ENCODE measurements at regions not wholly inside any gene's neighbourhood (a gene's known extent, or its start where the extent isn't known, plus 50 kb on each side); places are given as distances from the start of the nearest gene placed in this dataset.
A peak's percentile ranks its signal among the peaks of the same experiment; 100 is the strongest.

DNA sequence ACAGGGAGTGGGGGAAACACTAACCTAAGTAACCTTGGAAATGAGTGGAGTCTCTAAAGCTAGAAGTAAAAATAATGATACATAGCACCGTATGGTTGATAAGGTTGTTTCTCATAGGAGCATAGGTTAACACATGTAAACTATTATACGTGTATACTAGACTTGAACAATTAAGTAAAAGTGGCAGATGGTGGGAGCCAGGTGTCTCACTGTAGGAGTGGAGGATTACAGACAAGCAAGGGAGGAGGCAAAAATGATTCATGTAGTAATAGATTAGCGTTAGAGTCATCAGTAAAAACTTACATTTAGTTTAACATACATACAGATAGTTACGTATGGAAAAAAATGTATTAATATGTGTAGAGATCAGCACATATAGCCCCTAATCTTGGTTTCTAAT, 138.4 kb upstream of the DSCAM start:
- no peak for DNase-seq (ENCODE audit: low read depth, low spot score)

DNA sequence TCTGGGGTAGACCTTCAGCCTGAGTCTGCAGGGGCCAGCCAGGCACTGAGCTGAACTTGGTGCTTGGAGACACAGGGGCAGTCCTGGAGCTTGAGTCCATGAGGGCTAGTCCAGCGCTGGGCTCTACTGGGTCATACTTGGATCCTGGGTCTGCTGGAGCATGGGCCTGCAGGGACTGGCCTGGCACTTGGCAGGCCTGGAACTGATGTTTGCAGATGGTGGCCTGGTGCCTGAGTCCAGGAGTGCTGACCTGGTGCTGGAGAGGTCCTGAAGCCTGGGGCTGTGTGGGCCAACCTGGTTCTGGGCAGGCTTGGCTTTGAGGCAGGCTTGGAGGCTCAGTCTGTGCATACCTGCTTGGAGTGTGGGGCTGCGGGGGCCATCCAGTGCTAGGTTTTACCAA, 143.4 kb upstream of the DSCAM start:
- no peak for DNase-seq (ENCODE audit: low read depth, low spot score)

DNA sequence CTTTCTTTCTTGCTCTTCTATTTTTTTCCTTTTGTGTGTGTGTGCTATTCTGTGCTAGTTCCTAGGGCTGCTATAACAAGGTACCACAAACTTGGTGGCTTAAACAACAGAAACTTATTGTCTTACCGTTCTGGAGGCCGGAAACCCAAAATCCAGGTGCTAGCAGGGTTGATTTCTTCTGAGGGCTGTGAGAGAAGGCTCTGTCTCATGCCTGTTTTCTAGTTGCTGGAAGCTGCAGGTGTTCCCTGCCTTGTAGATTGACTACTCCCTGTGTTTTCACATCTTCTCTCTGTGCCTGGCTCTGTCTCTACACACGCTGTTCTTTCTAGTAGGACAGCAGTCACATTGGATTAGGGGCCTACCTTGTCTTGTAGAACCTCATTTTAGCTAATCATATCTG, 150.9 kb upstream of the DSCAM start:
- DNase-seq (ENCODE audit: low read depth, low spot score): no peak

DNA sequence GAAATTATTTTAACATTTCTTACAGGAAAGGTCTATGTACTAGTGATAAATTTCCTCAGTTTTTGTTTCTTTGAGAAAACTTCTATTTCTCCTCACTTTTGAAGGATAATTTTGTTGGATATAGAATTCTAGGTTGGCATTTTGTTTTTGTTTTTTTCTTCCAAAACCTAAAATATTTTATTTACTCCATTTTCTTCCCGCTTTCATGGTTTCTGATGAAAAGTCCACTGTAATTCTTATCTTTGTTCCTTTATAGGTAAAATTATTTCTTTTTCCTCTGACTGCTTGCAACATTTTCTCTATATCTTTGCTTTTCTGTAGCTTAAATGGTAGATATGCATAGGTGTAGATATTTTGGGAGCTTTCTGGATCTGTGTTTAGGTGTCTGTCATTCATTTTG, 153.9 kb upstream of the DSCAM start:
- no peak for DNase-seq (ENCODE audit: low read depth, low spot score)

DNA sequence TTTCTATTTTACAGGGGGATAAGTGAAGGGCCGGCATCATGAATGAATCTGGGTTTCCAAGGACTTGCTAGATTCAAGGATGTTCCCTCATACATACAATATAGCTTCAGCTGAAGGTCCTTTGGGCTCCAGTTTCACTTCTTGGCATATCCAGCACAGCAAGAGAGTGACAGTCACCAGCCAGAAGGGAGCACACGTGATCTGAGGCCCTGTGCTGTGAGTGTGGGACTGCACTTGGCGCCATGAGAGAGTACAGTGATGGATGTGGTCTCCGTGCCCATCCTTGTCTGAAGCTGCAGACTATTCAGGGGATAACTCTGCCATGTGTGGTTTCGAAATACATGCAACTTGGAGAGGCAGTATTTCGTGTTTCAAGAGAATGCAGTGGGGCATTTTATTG, 159.7 kb upstream of the DSCAM start:
- no peak for DNase-seq (ENCODE audit: low read depth, low spot score)

DNA sequence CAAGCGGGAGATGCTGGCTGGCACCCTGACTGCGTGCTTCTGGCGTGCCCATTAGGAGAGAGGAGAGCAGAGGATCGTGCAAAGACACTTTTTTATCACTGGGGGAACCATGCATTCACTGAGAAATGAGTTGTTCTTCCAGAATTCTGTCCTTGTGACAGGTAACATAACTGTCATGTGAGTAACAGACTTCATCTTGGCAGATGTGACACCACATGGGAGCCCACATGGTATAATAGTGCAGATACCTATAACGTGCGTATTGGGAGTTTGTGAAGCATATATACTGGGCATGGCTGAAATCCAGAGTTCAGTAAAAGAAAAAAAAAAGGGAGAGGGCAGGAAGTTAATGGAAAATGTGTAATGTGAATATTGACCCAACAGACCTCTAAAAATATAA, 159.6 kb upstream of the BACE2 start:
- no peak for DNase-seq (ENCODE audit: low read depth, low spot score)

DNA sequence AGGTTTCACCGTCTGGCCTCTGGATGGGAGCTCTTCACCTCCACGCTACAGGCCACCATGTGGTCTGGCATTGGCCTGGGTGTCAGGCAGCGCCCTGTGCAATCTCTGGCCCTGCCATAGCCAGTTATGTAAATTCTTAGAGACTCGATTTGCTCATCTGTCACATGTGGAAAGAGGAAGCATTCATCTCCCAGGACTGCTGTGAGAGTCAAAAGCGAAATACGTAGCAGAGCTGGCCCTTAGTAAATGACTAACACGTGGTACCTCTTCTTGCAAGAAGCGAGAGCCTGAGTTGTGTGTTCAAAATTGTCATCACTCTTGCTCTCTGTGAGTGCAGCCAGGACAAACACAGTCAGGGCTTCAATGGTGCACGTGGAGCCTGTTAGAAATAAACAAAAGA, 159.0 kb upstream of the BACE2 start:
- DNase-seq (ENCODE audit: low read depth, low spot score): no peak

DNA sequence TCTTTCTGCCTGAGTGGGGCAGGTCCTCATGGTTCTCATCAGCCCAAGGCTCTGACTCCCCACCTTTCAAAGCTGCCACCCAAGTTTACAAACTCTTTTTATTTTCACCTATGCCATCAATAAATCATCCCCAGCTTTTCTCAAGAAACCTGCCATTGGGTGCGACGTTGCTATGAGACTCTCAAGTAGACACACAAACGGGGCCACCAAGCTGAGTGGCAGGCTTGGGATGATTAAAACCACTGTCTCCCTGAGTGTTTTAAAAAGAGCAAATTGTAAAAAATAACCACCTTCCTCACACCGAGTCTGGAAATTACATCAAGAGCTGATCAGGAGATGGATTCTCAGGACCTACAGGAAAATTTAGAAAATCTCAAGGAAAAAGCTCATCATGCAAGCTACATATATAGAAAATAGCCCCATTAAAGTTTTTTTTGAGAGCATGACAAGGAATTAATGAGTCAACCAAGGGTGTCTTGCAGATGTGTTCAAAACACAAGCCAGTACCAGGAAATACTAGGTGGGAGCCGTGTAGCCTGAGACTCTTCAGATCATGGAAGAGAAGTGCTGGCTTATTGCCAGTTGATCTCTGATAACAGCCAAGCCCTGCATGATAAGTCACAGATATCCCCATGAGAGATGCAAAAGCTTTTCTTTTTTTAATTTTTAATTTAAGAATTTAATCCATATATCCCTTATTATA, 158.4 kb upstream of the BACE2 start:
- no peak for DNase-seq (ENCODE audit: low read depth, low spot score)

DNA sequence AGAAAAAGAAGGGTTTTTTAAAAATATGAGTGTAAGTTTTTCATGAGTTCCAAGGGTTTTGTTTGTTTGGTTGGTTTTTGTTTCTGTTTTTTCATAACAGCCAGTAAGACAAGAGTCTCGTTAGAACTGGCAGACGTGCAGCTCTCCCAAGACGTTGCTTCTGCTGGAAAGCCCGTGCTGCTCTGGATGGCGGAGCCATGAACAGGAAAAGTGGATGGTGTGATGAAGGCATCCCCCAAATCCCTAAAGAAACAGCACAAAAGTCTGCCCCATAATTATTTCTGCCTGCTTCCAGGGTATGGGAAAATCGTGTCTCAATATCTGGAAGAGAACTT, 157.9 kb upstream of the BACE2 start:
- no peak for DNase-seq (ENCODE audit: low read depth, low spot score)

DNA sequence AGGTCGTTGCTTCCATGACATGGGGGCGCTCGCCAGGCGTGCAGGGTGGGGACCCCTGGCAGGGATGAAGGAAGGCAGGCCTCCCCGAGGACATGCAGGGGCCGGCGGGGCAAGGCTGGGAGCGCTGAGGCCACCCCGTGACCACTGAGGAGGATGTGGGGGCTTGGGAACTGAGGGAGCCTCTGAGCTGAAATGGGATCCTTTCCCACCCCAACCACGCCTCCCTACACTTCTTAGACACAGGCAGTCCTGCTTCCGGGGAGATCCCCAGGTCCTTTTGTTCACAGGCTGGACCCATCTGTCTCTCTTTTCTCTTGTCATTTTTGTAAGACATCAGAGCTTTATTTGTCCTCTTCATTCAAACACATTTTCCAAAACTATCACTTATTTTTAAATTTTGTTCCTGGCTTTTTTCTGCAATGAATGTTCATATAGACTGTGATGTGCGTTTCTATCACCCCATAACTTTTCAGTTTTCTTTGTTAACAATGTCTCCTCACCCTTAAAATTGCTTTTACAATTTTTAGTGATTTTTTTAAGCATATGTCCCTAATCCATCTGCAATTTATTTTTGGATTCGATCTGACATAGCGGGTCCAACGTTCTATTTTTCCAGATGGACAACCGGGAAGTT, 156.7 kb upstream of the BACE2 start:
- no peak for DNase-seq (ENCODE audit: low read depth, low spot score)

DNA sequence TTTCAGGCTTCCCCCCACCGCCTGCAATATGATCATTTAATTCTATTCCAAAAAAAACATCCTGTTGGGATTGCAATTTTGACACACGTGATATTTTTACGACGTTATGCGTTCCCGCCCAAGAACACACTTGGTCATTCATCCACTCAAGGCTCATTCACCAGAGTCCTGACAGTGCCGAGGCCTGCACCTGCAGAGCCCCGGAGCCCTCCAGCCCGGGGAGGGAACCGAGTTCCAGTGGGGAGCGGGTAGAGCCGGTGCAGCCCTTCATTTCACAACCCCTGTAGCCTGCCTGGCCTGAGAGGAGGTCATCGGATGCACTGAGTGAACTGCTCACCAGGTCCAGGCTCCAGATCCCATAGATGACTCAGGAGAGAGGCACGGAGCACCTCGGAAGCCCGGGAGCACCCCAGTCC, 156.0 kb upstream of the BACE2 start:
- DNase-seq (ENCODE audit: low read depth, low spot score): no peak

DNA sequence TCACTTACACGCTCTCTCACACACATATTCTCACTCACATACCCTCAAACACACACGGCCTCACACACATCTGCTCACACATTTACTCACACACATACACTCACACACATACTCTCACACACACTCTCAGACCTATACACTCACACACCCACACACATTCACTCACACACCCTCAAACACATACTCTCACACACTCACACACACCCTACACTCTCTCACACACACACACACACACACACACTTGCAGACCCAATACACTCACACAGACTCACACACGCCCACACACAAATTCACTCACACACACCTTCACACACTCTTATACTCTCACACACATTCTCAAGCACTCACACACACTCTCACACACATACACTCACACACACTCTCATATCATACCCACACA, 155.5 kb upstream of the BACE2 start:
- no peak for DNase-seq (ENCODE audit: low read depth, low spot score)

DNA sequence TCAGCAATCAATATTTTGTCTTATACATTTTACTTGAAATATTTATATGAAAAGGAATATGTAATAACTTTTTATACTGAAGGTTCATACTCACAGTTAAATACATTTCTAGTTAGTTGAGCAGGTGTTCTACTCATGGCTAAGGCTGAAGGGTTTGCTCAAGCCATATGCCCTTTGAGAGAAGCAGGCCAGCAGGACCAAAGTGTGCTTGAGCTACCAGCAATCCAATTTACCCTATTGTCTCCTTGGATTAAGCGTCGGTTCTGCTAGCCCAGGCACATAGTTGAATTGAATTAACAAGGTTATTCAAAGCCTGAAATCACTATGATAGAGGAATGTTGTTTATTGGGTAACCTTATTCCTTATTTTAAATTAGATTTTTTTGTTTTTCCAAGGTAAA, 151.5 kb upstream of the BACE2 start:
- no peak for DNase-seq (ENCODE audit: low read depth, low spot score)

DNA sequence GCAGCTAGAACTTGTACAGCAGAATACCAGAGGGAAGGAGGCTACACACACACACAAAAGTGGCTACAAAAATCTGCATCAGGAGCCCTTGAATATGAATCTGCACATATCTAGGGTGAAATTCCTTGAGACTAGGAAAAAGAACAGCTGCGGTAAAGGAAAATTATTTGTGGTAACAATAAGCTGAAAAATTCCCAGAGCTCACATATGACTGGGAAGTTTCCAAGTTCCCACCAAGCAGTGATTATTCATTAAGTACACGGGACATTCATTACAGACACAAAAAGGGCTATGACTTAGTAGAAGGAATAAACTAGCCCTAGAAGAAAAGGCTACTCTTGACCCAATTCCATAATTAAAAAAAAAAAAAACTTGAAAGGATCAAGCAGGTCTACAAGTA, 149.5 kb upstream of the BACE2 start:
- DNase-seq (ENCODE audit: low read depth, low spot score): no peak

DNA sequence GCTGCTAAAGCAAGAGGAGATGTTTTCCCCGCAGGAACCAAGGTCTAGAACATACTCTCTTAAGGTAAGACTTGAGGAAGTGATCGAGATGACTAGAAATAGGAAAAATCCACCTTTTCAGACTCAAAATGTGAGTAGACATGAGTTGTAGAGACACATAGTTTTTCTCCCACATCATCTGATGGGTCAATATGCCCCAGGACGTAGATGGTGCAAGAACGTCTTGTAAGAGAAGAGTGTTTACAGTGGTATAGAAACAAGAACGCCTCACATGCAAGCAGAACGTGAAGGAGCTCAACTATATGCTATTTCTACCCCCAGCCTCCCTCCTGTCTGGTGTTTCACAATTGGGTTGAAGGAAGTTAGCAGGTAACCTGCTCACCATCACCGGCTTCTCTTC, 144.0 kb upstream of the BACE2 start:
- DNase-seq (ENCODE audit: low read depth, low spot score): no peak

DNA sequence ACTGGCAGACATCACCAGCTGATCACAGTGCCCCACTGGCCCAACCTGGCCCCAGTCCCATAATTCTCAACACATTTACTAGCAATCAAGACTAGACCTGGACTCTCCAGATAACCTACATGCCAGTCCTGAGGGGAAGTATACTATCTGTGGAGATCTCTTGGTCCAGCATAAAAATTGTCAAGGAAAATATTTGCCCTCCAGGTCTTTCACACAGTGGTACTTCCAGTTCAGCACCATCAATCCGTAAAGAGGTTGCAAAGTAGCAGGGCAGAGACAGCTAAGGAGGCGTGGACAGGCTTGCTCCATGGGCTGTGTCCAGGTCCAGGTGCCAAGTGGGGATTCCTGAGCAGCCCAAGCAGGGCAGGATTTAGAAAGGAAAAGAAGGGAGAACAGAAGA, 143.6 kb upstream of the BACE2 start:
- no peak for DNase-seq (ENCODE audit: low read depth, low spot score)

DNA sequence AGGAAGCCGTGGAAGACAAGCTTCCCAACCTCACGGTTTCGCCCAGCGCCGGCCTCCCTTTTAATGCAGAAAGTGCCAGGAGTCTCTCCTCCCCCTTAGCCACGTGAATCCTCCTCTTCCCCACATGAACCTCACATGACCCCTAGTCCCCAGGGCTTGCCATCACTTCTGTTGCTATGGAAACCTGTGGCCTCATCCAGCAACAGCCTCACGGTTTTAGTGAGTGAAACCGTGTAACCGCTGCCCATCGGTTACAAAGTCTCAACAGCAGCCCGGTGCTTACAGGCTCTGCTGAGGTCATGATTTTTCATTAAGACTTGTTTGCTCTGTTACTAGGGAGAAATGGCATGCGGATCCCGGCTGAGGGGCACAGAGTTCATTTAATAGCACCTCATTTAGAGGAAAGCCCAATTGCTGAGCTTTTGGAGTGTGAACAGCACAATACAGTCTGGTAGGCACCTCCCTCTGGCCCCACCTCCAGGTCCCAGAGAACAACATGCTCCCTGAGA, 143.2 kb upstream of the BACE2 start:
- peak; percentile 35 for DNase-seq (ENCODE audit: low read depth, low spot score)

DNA sequence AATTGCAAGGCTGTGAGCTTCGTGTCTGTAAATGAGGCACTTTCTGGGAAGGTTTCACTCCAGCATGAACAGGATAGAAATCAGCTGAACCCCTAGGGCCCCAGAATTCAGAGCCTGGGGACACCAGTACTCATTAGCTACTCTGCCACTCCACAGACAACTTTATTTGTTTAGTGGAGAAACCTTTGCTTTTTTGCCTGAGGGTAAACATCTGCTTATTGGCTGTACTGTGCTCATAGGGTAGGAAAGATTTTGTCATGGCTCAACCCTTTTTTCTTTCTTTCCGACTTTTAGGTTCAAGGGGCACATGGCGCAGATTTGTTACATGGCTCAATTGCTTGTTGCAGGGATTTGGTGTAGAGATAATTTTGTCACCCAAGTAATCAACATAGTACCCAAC, 138.4 kb upstream of the BACE2 start:
- DNase-seq (ENCODE audit: low read depth, low spot score): no peak

DNA sequence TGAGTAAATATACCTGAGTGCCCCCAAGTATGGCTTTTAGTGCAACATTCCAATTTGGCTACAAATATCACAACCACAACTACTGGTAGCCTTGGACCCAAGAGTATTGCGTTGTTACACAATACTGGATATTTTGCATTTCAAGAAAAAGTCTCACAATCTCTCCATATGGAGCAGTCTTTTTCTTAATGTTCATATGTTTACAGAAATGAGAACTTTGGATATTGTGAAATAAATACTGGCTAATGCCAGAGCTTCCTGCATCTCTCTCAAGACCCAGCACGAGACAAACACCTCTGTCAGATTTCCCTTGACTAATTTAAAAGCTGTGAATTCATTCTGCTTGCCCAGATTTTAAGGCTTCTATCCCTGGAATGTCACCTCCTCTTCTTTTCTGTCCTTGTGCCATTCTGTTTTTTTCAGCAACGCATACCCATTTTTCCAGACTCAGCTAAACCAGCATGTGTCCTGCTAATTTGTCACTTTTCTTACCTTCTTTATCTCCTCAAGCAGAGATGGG, 136.2 kb upstream of the BACE2 start:
- DNase-seq (ENCODE audit: low read depth, low spot score): no peak

DNA sequence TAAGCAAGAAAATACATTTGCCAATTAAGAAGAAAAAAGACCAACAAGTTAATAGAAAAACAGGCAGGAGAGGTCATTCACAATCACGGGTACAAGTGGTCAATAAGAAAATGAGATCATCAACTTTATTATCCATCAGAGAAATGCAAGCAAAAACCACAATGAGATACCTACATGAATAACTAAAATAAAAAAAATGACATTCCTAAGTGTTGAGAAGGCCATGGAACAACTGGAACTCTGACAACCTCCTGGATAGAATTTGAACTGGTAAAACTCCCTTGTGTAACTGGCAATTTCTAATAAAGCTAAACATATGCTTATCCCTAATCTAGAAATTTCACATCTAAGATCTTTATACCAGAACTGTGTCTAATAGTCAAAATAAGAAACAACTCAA, 135.4 kb upstream of the BACE2 start:
- no peak for DNase-seq (ENCODE audit: low read depth, low spot score)

DNA sequence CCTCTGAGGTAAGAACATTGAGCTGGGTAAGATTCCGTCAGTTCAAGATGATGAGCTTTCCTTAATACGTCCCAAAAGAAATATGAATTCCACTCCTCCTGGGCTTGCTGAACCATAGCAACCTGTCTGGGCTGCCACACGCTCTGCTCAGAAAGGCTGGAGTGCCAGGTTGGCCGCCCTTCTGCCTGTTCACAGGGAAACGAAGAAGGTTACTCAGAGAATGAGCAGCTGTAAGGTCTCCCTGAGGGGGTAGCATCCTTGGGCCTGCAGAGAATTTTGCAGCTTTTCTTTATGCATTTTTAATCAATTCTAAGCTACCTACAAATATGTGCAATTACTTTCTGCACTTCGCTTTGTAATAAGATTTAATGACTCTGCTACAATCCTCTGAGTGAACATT, 130.7 kb upstream of the BACE2 start:
- no peak for DNase-seq (ENCODE audit: low read depth, low spot score)

DNA sequence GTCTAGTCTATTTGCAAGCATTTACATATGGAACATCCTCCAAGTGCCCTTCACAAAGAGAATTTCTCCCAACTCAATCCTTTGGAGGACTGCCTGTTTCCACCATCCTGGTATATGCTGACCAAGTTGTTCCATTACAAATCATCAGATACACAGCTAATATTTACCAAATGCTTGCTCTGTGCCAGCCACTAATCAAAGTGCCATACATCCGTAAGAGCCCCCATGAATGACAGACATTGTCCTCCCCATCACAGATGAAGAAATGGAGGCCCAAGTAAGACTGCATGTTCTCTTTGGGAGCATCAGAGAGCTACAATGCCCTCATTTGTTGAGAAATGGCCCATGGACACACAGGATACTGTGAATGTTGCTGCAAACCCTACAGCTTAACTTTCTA, 130.0 kb upstream of the BACE2 start:
- no peak for DNase-seq (ENCODE audit: low read depth, low spot score)

DNA sequence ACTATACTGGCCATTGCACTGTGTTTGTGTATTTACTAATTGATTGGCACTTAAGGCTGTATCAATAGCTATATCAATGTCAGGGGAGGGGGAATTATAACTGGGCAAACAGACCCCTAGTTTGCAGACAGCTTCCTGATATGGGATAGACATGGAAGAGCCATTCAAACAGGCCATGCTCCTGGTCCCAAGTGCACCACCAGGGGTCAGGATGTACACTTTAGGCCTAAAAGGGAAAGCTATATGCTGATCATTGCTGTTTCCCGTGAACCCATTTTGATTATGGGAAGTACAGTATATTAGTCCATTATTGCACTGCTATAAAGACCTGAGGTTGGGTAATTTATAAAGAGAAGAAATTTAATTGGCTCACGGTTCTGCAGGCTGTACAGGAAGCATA, 124.9 kb upstream of the BACE2 start:
- DNase-seq (ENCODE audit: low read depth, low spot score): no peak
